ENCODE measurements at regions not wholly inside any gene's neighbourhood (a gene's known extent, or its start where the extent isn't known, plus 50 kb on each side); places are given as distances from the start of the nearest gene placed in this dataset.

- no peak for TF ChIP-seq CTCF (IDR thresholded peaks at IDR 0.05)
- TF ChIP-seq POLR2A (IDR thresholded peaks at IDR 0.05): no peak
These were observed 1275.4 kb upstream of the C9orf72 start for GRCh38 chr9:28848671-28849070.

Data from thyroid gland (tissue), 4 donors.